Keratinocyte (primary cell): ENCODE measurements at regions not wholly inside any gene's neighbourhood (a gene's known extent, or its start where the extent isn't known, plus 50 kb on each side); places are given as distances from the start of the nearest gene placed in this dataset.

Experiments
- EZH2 ChIP-seq: IDR thresholded peaks from one replicate; pipeline ENCODE4 v1.6.1; 2012; ENCODE audit warnings: inconsistent platforms, mild to moderate bottlenecking, low read length, moderate library complexity
- TF ChIP-seq, protein P1 (sequence below), 3 experiments: IDR thresholded peaks in 1 of 3; conservative IDR thresholded peaks in 1 of 3; optimal IDR thresholded peaks in 1 of 3; 2 replicates in 2 of 3; 3 replicates in 1 of 3; pipeline versions ENCODE3 to v1.5.1; 2011; ENCODE audit warnings: low read length in 3 of 3, mild to moderate bottlenecking in 3 of 3, moderate library complexity in 2 of 3, control low read depth in 1 of 3, inconsistent platforms in 1 of 3; ENCODE audit not compliant: insufficient read depth in 2 of 3; ENCODE audit errors: extremely low read depth in 1 of 3

DNA sequence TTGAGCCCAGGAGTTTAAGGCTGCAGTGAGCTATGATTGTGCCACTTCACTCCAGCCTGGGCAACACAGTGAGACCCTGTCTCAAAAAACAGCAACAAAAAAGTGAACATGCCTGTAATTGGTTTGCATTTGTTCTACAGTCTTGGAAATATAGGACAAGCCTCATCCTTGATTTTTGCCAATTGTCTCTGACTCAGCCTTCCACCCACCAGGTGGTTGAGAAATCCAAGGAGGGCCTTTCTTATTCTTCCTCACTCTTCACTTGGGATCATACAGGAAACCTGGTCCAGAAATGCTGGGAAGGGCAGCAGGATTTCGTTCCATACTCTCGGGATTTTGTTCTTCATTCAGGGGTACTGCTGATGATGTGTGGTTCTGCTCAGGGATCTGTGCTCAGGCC is 94.6 kb downstream of the CDC42EP3 start:
- no peak for TF ChIP-seq EZH2
- TF ChIP-seq, protein P1, sequence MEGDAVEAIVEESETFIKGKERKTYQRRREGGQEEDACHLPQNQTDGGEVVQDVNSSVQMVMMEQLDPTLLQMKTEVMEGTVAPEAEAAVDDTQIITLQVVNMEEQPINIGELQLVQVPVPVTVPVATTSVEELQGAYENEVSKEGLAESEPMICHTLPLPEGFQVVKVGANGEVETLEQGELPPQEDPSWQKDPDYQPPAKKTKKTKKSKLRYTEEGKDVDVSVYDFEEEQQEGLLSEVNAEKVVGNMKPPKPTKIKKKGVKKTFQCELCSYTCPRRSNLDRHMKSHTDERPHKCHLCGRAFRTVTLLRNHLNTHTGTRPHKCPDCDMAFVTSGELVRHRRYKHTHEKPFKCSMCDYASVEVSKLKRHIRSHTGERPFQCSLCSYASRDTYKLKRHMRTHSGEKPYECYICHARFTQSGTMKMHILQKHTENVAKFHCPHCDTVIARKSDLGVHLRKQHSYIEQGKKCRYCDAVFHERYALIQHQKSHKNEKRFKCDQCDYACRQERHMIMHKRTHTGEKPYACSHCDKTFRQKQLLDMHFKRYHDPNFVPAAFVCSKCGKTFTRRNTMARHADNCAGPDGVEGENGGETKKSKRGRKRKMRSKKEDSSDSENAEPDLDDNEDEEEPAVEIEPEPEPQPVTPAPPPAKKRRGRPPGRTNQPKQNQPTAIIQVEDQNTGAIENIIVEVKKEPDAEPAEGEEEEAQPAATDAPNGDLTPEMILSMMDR (optimal IDR thresholded peaks at IDR 0.05 in 1 of 3, IDR thresholded peaks at IDR 0.05 in 1 of 3, conservative IDR thresholded peaks at IDR 0.05 in 1 of 3; ENCODE audit: extremely low read depth in 1 of 3, insufficient read depth in 2 of 3, low read length in 3 of 3), result no peak
